Activated T-cell treated with anti-CD3 and anti-CD28 coated beads, Interleukin-2, amount 50 U/mL, for 4 hours (primary cell): ENCODE measurements at regions not wholly inside any gene's neighbourhood (a gene's known extent, or its start where the extent isn't known, plus 50 kb on each side); places are given as distances from the start of the nearest gene placed in this dataset.

ENCODE experiments used
- ATAC-seq, 2 donors: fragments of 200-7000 bp; cut with Tn5 transposase; one replicate each; pipeline ENCODE4 v1.10.0; 2021
- DNase-seq: peaks from one replicate; pipeline ENCODE4 v3.0.0-alpha.2; 2020
- H3K27me3 Mint-ChIP-seq: one replicate; pipeline ENCODE4 v1.8.0; 2021; ENCODE audit warnings: low read depth, mixed read lengths
- H3K36me3 Mint-ChIP-seq: one replicate; pipeline ENCODE4 v1.8.0; 2022; ENCODE audit warnings: mixed read lengths; ENCODE audit not compliant: insufficient read depth
- H3K4me1 Mint-ChIP-seq: one replicate; pipeline ENCODE4 v1.8.0; 2021; ENCODE audit warnings: low read depth, mixed read lengths
- H3K4me3 Mint-ChIP-seq: one replicate; pipeline ENCODE4 v1.8.0; 2021; ENCODE audit warnings: mild to moderate bottlenecking, moderate library complexity, mixed read lengths
- H3K9me3 Mint-ChIP-seq: one replicate; pipeline ENCODE4 v1.8.0; 2021; ENCODE audit warnings: mixed read lengths

- Mint-ChIP-seq H3K4me1 (no peaks in the 10 kb centered on the region), H3K27me3 (no peaks in the 10 kb centered on the region), H3K9me3 (no peaks in the 10 kb centered on the region), H3K4me3 (no peak overlapping the region), H3K36me3 (no peaks in the 10 kb centered on the region)
- no peak for ATAC-seq
- no peak for DNase-seq
Observed at GRCh38 chr19:28829762-28830161, 383.2 kb downstream of the UQCRFS1 start.

- Mint-ChIP-seq H3K4me3 (no peak overlapping the region), H3K36me3 (no peaks in the 10 kb centered on the region), H3K9me3 (no peaks in the 10 kb centered on the region), H3K4me1 (no peaks in the 10 kb centered on the region), H3K27me3 (no peaks in the 10 kb centered on the region)
- ATAC-seq (no peak), DNase-seq (no peak)
Observed at GRCh38 chr19:28829359-28829758, 383.6 kb downstream of the UQCRFS1 start.

- no peaks in the 10 kb centered on the region for H3K27me3 Mint-ChIP-seq
- no peak for DNase-seq
- H3K36me3 Mint-ChIP-seq = no peaks in the 10 kb centered on the region
- no peak for ATAC-seq
- H3K9me3 Mint-ChIP-seq = no peaks in the 10 kb centered on the region
- no peaks in the 10 kb centered on the region for H3K4me1 Mint-ChIP-seq
- H3K4me3 Mint-ChIP-seq = no peak overlapping the region
Observed at GRCh38 chr19:28828276-28828870, 384.6 kb downstream of the UQCRFS1 start.

- Mint-ChIP-seq H3K9me3 (no peaks in the 10 kb centered on the region), H3K36me3 (no peaks in the 10 kb centered on the region), H3K4me3 (no peak overlapping the region), H3K4me1 (no peaks in the 10 kb centered on the region), H3K27me3 (no peaks in the 10 kb centered on the region)
- DNase-seq = no peak
- no peak for ATAC-seq
Observed at GRCh38 chr19:28827382-28827781, 385.6 kb downstream of the UQCRFS1 start.

GRCh38 chr19:28823338-28823961 lies 389.5 kb downstream of the UQCRFS1 start:
- H3K4me3 Mint-ChIP-seq = no peak overlapping the region
- ATAC-seq = no peak
- H3K27me3 Mint-ChIP-seq = no peaks in the 10 kb centered on the region
- DNase-seq = no peak
- H3K36me3 Mint-ChIP-seq = no peaks in the 10 kb centered on the region
- no peaks in the 10 kb centered on the region for H3K9me3 Mint-ChIP-seq
- no peaks in the 10 kb centered on the region for H3K4me1 Mint-ChIP-seq

GRCh38 chr19:28820289-28820688 lies 392.7 kb downstream of the UQCRFS1 start:
- Mint-ChIP-seq H3K4me1 (no peaks in the 10 kb centered on the region), H3K27me3 (no peaks in the 10 kb centered on the region), H3K36me3 (no peaks in the 10 kb centered on the region), H3K4me3 (no peak overlapping the region), H3K9me3 (peaks cover 6% of the 10 kb centered on the region)
- no peak for ATAC-seq
- no peak for DNase-seq

GRCh38 chr19:28815257-28815656 lies 397.7 kb downstream of the UQCRFS1 start:
- H3K4me3 Mint-ChIP-seq = no peak overlapping the region
- H3K27me3 Mint-ChIP-seq = no peaks in the 10 kb centered on the region
- ATAC-seq (no peak), DNase-seq (no peak)
- H3K36me3 Mint-ChIP-seq = no peaks in the 10 kb centered on the region
- no peaks in the 10 kb centered on the region for H3K4me1 Mint-ChIP-seq
- peaks cover 6% of the 10 kb centered on the region for H3K9me3 Mint-ChIP-seq

GRCh38 chr19:28794301-28794700 lies 418.6 kb downstream of the UQCRFS1 start:
- H3K36me3 Mint-ChIP-seq = no peaks in the 10 kb centered on the region
- no peak overlapping the region for H3K4me3 Mint-ChIP-seq
- peaks cover 7% of the 10 kb centered on the region for H3K9me3 Mint-ChIP-seq
- no peak for DNase-seq
- no peaks in the 10 kb centered on the region for H3K4me1 Mint-ChIP-seq
- peaks cover 36% of the 10 kb centered on the region for H3K27me3 Mint-ChIP-seq
- ATAC-seq = no peak

- DNase-seq (no peak), ATAC-seq (no peak)
- no peak overlapping the region for H3K4me3 Mint-ChIP-seq
- peaks cover 34% of the 10 kb centered on the region for H3K27me3 Mint-ChIP-seq
- no peaks in the 10 kb centered on the region for H3K4me1 Mint-ChIP-seq
- H3K36me3 Mint-ChIP-seq = no peaks in the 10 kb centered on the region
- peaks cover under 1% of the 10 kb centered on the region for H3K9me3 Mint-ChIP-seq
Observed at GRCh38 chr19:28793391-28794168, 419.4 kb downstream of the UQCRFS1 start.

GRCh38 chr19:28785971-28786370 lies 427.0 kb downstream of the UQCRFS1 start:
- DNase-seq (no peak), ATAC-seq (no peak)
- H3K27me3 Mint-ChIP-seq = peaks cover 3% of the 10 kb centered on the region
- no peaks in the 10 kb centered on the region for H3K4me1 Mint-ChIP-seq
- H3K4me3 Mint-ChIP-seq = no peak overlapping the region
- no peaks in the 10 kb centered on the region for H3K36me3 Mint-ChIP-seq
- H3K9me3 Mint-ChIP-seq = peaks cover 26% of the 10 kb centered on the region

- Mint-ChIP-seq H3K36me3 (no peaks in the 10 kb centered on the region), H3K9me3 (peaks cover 26% of the 10 kb centered on the region), H3K4me3 (no peak overlapping the region), H3K27me3 (no peaks in the 10 kb centered on the region), H3K4me1 (no peaks in the 10 kb centered on the region)
- ATAC-seq (no peak), DNase-seq (no peak)
Observed at GRCh38 chr19:28764066-28764465, 448.9 kb downstream of the UQCRFS1 start.

GRCh38 chr19:28746478-28746877 lies 466.5 kb downstream of the UQCRFS1 start:
- DNase-seq (no peak), ATAC-seq (no peak)
- Mint-ChIP-seq H3K36me3 (no peaks in the 10 kb centered on the region), H3K9me3 (no peaks in the 10 kb centered on the region), H3K4me3 (no peak overlapping the region), H3K4me1 (no peaks in the 10 kb centered on the region), H3K27me3 (peaks cover 7% of the 10 kb centered on the region)

- ATAC-seq (no peak), DNase-seq (no peak)
- no peaks in the 10 kb centered on the region for H3K36me3 Mint-ChIP-seq
Observed at GRCh38 chr19:28744943-28745342, 468.0 kb downstream of the UQCRFS1 start.

GRCh38 chr19:28744014-28744413 lies 468.9 kb downstream of the UQCRFS1 start:
- H3K27me3 Mint-ChIP-seq = peaks cover 5% of the 10 kb centered on the region
- no peaks in the 10 kb centered on the region for H3K9me3 Mint-ChIP-seq
- ATAC-seq (no peak), DNase-seq (no peak)
- H3K36me3 Mint-ChIP-seq = no peaks in the 10 kb centered on the region
- no peak overlapping the region for H3K4me3 Mint-ChIP-seq
- no peaks in the 10 kb centered on the region for H3K4me1 Mint-ChIP-seq

More at GRCh38 chr19:28744943-28745342, 468.0 kb downstream of the UQCRFS1 start:
- no peak overlapping the region for H3K4me3 Mint-ChIP-seq
- H3K9me3 Mint-ChIP-seq = no peaks in the 10 kb centered on the region
- H3K27me3 Mint-ChIP-seq = peaks cover 5% of the 10 kb centered on the region
- H3K4me1 Mint-ChIP-seq = no peaks in the 10 kb centered on the region
